ENCODE measurements at regions not wholly inside any gene's neighbourhood (a gene's known extent, or its start where the extent isn't known, plus 50 kb on each side); places are given as distances from the start of the nearest gene placed in this dataset.

GRCh38 chr2:7288484-7288883 is 371.3 kb downstream of the RNF144A start:
- TF ChIP-seq CTCF (IDR thresholded peaks at IDR 0.05) = no peak
- no peak for TF ChIP-seq EZH2 (IDR thresholded peaks at IDR 0.05)
